Spleen (tissue), 7 donors: ENCODE measurements at regions not wholly inside any gene's neighbourhood (a gene's known extent, or its start where the extent isn't known, plus 50 kb on each side); places are given as distances from the start of the nearest gene placed in this dataset.

Experiments used
- CTCF ChIP-seq, 11 experiments: fragments of 200-600 bp in 7 of 11; fragments of 450-650 bp in 4 of 11; sonication (generic) in 4 of 11; IDR thresholded peaks in 8 of 11; conservative IDR thresholded peaks in 3 of 11; 1 replicate in 7 of 11; 2 replicates in 4 of 11; pipeline versions ENCODE4 v1.4.0 to v1.8.0; 2016 to 2021; ENCODE audit warnings: antibody characterized with exemption in 11 of 11, inconsistent platforms in 4 of 11, mild to moderate bottlenecking in 1 of 11
- POLR2A ChIP-seq, 3 donors: fragments of 450-650 bp; IDR thresholded peaks; one replicate each; pipeline ENCODE4 v1.5.1; 2017; ENCODE audit warnings: antibody characterized with exemption in 3 of 3, mild to moderate bottlenecking in 1 of 3
- POLR2AphosphoS5 ChIP-seq, 3 donors: sonication (generic); formaldehyde crosslinking; IDR thresholded peaks; one replicate each; pipeline ENCODE4 v1.5.1; 2017; ENCODE audit warnings: antibody characterized with exemption in 3 of 3
- donor health status: DM: no; HTN: no; CAD: no; lungs with moderate emphysema.
- donor health status: DM: no; HTN: no; CAD: no.
- donor health status: DM: no; HTN: no; CAD: no.

GRCh38 chr12:40522837-40523236 lies 169.4 kb upstream of the CNTN1 start:
- TF ChIP-seq CTCF (IDR thresholded peaks at IDR 0.05 in 8 of 11, conservative IDR thresholded peaks at IDR 0.05 in 3 of 11): no peak
- no peak for TF ChIP-seq POLR2AphosphoS5 (IDR thresholded peaks at IDR 0.05)
- no peak for TF ChIP-seq POLR2A (IDR thresholded peaks at IDR 0.05)
